ENCODE measurements at regions not wholly inside any gene's neighbourhood (a gene's known extent, or its start where the extent isn't known, plus 50 kb on each side); places are given as distances from the start of the nearest gene placed in this dataset.

GRCh38 chr16:51870296-51870854 is 676.6 kb downstream of the TOX3 start:
- FAIRE-seq (no peak), DNase-seq (no peak)
- Histone ChIP-seq H3K4me1 (ENCODE audit: control insufficient read depth in 2 of 3, insufficient read depth in 2 of 3, low read depth in 1 of 3, low read length in 3 of 3) (no peaks in the 10 kb centered on the region), H3K27me3 (ENCODE audit: control insufficient read depth, insufficient read depth, low read length) (no peaks in the 10 kb centered on the region), H3K36me3 (ENCODE audit: control insufficient read depth in 2 of 3, insufficient read depth in 3 of 3, low read length in 3 of 3) (no peaks in the 10 kb centered on the region), H3K4me3 (ENCODE audit: low read length in 3 of 3) (no peak overlapping the region), H3K27ac (ENCODE audit: low read depth in 2 of 2, low read length in 2 of 2) (no peak overlapping the region), H3K9me3 (ENCODE audit: control insufficient read depth in 2 of 3, insufficient read depth in 1 of 3, low read length in 3 of 3) (no peaks in the 10 kb centered on the region), H3K9ac (ENCODE audit: low read length in 3 of 3) (no peak overlapping the region)
- TF ChIP-seq CTCF (IDR thresholded peaks at IDR 0.05; ENCODE audit: borderline replicate concordance, extremely low read depth, insufficient read depth) = no peak
- intact Hi-C loops (cut with DNase I) = no loop called here

- intact Hi-C loops (cut with DNase I) = no loop called here
- Histone ChIP-seq H3K4me1 (ENCODE audit: control insufficient read depth in 2 of 3, insufficient read depth in 2 of 3, low read depth in 1 of 3, low read length in 3 of 3) (no peaks in the 10 kb centered on the region), H3K9ac (ENCODE audit: low read length in 3 of 3) (no peak overlapping the region), H3K9me3 (ENCODE audit: control insufficient read depth in 2 of 3, insufficient read depth in 1 of 3, low read length in 3 of 3) (no peaks in the 10 kb centered on the region), H3K36me3 (ENCODE audit: control insufficient read depth in 2 of 3, insufficient read depth in 3 of 3, low read length in 3 of 3) (no peaks in the 10 kb centered on the region), H3K27ac (ENCODE audit: low read depth in 2 of 2, low read length in 2 of 2) (no peak overlapping the region), H3K27me3 (ENCODE audit: control insufficient read depth, insufficient read depth, low read length) (no peaks in the 10 kb centered on the region), H3K4me3 (ENCODE audit: low read length in 3 of 3) (no peak overlapping the region)
- DNase-seq (no peak), FAIRE-seq (no peak)
- no peak for TF ChIP-seq CTCF (IDR thresholded peaks at IDR 0.05; ENCODE audit: borderline replicate concordance, extremely low read depth, insufficient read depth)
These were observed 677.8 kb downstream of the TOX3 start for GRCh38 chr16:51869176-51869575.

GRCh38 chr16:51868631-51869030 is 678.3 kb downstream of the TOX3 start:
- no peaks in the 10 kb centered on the region for H3K4me1 ChIP-seq (ENCODE audit: control insufficient read depth in 2 of 3, insufficient read depth in 2 of 3, low read depth in 1 of 3, low read length in 3 of 3)
- no peak for DNase-seq
- FAIRE-seq = no peak
- H3K27me3 ChIP-seq (ENCODE audit: control insufficient read depth, insufficient read depth, low read length) = no peaks in the 10 kb centered on the region
- TF ChIP-seq CTCF (IDR thresholded peaks at IDR 0.05; ENCODE audit: borderline replicate concordance, extremely low read depth, insufficient read depth) = no peak
- no peak overlapping the region for H3K4me3 ChIP-seq (ENCODE audit: low read length in 3 of 3)
- no peak overlapping the region for H3K9ac ChIP-seq (ENCODE audit: low read length in 3 of 3)
- no peaks in the 10 kb centered on the region for H3K36me3 ChIP-seq (ENCODE audit: control insufficient read depth in 2 of 3, insufficient read depth in 3 of 3, low read length in 3 of 3)
- no peak overlapping the region for H3K27ac ChIP-seq (ENCODE audit: low read depth in 2 of 2, low read length in 2 of 2)
- intact Hi-C loops (cut with DNase I) = no loop called here
- no peaks in the 10 kb centered on the region for H3K9me3 ChIP-seq (ENCODE audit: control insufficient read depth in 2 of 3, insufficient read depth in 1 of 3, low read length in 3 of 3)
